NCI-H446 treated with DMSO at 0.1 percent for 48 hours (cell line): ENCODE measurements at regions not wholly inside any gene's neighbourhood (a gene's known extent, or its start where the extent isn't known, plus 50 kb on each side); places are given as distances from the start of the nearest gene placed in this dataset.
"Not testable (repeated sequence)": the region's sequence is repeated elsewhere in the genome, so short reads cannot be mapped to it uniquely, and the experiment has no call there.

Experiments
- DNase-seq: peaks from one replicate; lab custom pipeline; 2025; lab: John Stamatoyannopoulos, UW

GRCh38 chr1:198977909-198978308 lies 339.1 kb downstream of the PTPRC start:
- DNase-seq = no peak

DNA sequence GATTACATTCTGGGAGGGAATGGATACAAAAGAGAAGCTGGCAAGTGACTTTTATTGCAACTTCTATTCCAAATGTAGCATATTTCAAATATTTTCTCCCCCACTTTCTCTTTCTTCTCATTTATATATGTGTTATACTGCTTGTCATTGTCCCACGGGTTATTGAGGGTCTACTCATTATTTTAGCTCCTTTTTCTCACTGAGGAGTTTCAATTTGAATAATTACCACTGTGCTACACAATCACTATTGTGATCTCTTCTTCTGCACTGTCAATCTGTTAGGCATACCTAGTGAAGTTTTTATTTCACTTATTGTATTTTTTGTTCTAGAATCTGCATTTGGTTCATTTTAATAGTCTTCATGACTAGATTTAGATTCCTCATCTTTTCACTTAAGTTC lies 339.7 kb downstream of the PTPRC start:
- no peak for DNase-seq

- no peak for DNase-seq
These were observed 347.2 kb downstream of the PTPRC start for GRCh38 chr1:198986036-198986435.

GRCh38 chr1:198986442-198986841 lies 347.6 kb downstream of the PTPRC start:
- no peak for DNase-seq

- DNase-seq = peak; percentile 24
These were observed 363.8 kb downstream of the PTPRC start for GRCh38 chr1:199002661-199003060.

DNA sequence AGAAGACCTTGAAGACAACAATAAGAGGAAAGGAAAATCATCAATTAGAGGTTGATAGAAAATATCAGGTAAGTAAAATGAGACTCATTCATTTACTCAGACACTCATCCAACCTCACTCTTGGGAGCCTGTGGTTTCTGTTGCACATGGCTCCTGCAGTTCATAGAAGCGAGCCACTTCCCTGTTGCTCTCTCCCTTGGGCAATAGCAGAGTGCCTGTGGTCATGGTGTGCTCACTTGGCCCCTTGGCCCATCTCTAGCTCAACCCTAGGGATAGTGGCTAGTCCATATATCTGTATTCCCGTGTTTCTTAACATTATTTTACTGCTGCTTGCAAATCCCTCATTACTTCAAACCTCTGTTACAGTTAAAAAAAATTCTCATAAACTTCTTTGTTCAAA lies 368.6 kb downstream of the PTPRC start:
- DNase-seq = no peak

GRCh38 chr1:199009447-199009846 lies 370.6 kb downstream of the PTPRC start:
- DNase-seq = peak; percentile 50

GRCh38 chr1:199010492-199010891 lies 371.7 kb downstream of the PTPRC start:
- no peak for DNase-seq

- no peak for DNase-seq
These were observed 372.1 kb downstream of the PTPRC start for GRCh38 chr1:199010933-199011332.

DNA sequence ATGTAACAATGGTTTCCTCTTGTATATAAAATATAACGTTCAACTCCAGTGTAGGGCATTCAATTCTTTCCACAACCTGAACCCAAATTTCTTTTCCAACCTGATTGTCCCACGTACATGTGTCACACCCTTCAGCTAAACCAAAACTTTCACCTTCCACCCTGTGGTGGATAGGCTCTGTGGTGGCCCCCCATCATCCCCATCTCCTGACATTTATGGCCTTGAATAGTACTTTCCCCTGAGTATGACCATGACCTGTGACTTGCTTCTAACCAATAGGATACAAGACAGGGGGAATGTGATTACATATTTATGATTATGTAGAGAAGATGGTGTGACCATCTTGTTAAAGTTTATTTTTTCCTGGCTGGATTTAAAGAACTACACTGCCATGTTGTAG lies 377.0 kb downstream of the PTPRC start:
- no peak for DNase-seq

DNA sequence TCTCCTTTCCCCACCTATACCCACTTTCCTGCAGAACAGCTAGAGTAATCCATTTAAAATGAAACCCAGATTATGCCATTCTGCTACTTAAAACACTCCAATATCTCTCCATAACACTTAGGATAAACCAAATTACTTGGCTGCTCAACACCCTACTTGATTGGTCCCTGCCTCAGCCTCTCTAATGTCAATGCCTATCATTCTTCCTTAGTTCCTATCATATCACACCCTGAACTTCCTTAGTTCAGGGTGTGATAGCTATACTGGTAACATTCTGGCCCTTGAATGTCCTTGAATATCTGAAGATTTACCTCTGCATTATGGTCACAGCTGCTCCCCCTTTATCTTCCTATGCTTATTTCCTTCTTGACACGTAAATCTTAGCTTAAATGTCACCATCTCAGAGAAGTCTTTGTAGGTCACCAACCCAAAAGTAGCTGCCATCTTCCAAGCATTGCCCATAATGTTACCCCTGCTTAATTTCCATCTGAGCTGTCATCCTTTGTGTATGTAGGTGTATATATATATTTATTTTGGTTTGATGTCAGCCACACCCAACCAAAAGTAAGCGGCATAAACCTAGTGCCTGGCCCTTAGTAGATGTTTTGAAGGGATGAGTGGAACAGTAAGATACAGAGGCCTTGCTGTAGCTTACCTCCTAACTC lies 379.8 kb downstream of the PTPRC start:
- no peak for DNase-seq

- DNase-seq = no peak
These were observed 381.2 kb downstream of the PTPRC start for GRCh38 chr1:199020051-199020450.

- DNase-seq = no peak
These were observed 382.1 kb downstream of the PTPRC start for GRCh38 chr1:199020904-199021303.

GRCh38 chr1:199029401-199029800 lies 390.6 kb downstream of the PTPRC start:
- no peak for DNase-seq

- no peak for DNase-seq
These were observed 391.0 kb downstream of the PTPRC start for GRCh38 chr1:199029855-199030254.

DNA sequence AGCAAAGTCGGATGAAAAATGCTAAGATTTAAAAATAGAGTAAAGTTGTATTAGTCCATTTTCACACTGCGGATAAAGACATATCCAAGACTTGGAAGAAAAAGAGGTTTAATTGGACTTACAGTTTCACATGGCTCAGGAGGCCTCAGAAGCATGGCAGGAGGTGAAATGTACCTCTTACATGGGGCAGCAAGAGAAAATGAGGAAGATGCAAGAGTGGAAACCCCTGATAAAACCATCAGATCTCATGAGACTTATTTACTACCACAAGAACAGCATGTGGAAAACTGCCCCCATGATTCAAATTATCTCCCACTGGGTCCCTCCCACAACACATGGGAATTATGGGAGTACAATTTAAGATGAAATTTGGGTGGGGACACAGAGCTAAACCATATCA lies 391.7 kb downstream of the PTPRC start:
- not testable (repeated sequence) for DNase-seq

GRCh38 chr1:199031170-199031569 lies 392.3 kb downstream of the PTPRC start:
- DNase-seq = not testable (repeated sequence)

DNA sequence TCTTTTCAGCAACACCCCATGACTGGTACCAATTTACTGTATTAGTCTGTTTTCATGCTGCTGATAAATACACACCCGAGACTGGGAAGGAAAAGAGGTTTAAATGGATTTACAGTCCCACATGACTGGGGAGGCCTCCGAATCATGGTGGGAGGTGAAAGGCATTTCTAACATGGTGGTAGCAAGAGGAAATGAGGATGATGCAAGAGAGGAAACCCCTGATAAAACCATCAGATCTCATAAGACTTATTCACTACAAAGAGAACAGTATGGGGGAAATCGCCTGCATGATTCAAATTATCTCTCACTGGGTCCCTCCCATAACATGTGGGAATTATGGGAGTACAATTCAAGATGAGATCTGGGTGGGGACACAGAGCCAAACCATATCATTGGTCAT lies 393.6 kb downstream of the PTPRC start:
- DNase-seq = not testable (repeated sequence)

GRCh38 chr1:199033661-199034060 lies 394.8 kb downstream of the PTPRC start:
- DNase-seq = no peak

GRCh38 chr1:199038156-199038555 lies 399.3 kb downstream of the PTPRC start:
- DNase-seq = no peak

DNA sequence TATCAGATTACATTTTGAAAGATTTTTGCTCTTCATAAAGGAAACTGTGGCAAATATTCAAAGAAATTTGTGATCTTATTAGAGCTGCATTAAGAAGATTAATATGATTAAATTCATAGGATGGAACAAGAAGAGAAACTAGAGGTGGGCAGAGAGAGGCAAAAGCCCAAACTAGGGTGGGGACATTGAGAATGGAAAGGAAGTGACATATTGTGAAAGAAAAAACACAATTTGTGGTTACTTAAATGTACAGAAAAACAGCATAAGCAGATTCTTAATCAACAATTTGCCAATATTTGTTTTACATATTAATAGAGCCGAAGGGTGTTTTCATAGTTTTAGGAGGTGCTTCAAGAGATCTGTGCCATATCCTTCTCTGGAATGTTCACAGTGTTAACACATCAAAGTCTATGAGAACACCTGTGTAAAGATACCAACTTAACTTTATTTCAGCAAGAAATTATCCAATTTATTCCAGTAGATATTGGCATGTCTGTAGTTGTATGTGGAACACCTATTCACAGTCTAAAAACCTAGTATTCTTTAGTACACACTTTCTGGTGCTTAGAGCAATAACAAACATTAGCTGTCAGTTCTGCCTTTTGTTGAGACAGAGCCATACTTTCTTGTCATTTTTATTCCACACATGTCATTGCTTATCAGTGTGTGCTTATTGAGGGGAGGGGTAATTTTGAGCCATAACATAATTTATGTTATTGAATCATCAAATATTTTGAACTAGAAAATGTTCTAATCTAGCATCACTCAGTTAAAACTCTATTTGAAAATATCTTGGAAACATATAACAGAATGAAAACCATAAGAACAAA lies 401.5 kb downstream of the PTPRC start:
- no peak for DNase-seq

GRCh38 chr1:199041173-199041914 lies 402.5 kb downstream of the PTPRC start:
- DNase-seq = no peak

GRCh38 chr1:199042193-199042592 lies 403.4 kb downstream of the PTPRC start:
- no peak for DNase-seq
